ENCODE measurements at regions not wholly inside any gene's neighbourhood (a gene's known extent, or its start where the extent isn't known, plus 50 kb on each side); places are given as distances from the start of the nearest gene placed in this dataset.
"Not testable (repeated sequence)": the region's sequence is repeated elsewhere in the genome, so short reads cannot be mapped to it uniquely, and the experiment has no call there.

- H3K27me3 ChIP-seq (ENCODE audit: insufficient read depth, low read length, poor library complexity): no peaks in the 10 kb centered on the region
- no peaks in the 10 kb centered on the region for H4K20me1 ChIP-seq (ENCODE audit: insufficient read depth, low read length)
- no peak overlapping the region for H3K27ac ChIP-seq (ENCODE audit: low read length)
- no peaks in the 10 kb centered on the region for H3K36me3 ChIP-seq (ENCODE audit: insufficient read depth, low read length)
- H3K9ac ChIP-seq (ENCODE audit: low read depth, low read length): no peak overlapping the region
- H3K9me3 ChIP-seq (ENCODE audit: insufficient read depth, low read length, severe bottlenecking): peaks cover 4% of the 10 kb centered on the region
- ATAC-seq (ENCODE audit: insufficient read depth, low read depth) (no peak), DNase-seq (no peak)
- TF ChIP-seq CTCF (IDR thresholded peaks at IDR 0.05; ENCODE audit: borderline replicate concordance, extremely low read depth, low read length, poor library complexity, severe bottlenecking) (no peak), EZH2 (IDR thresholded peaks at IDR 0.05; ENCODE audit: borderline replicate concordance, low read depth, low read length, severe bottlenecking) (no peak)
- H3K79me2 ChIP-seq (ENCODE audit: insufficient read depth, low read length): no peaks in the 10 kb centered on the region
- no peak overlapping the region for H3K4me2 ChIP-seq (ENCODE audit: insufficient read depth, low read length)
- H3K4me3 ChIP-seq (ENCODE audit: low read depth in 1 of 2, low read length in 2 of 2): no peak overlapping the region
- H2AFZ ChIP-seq (ENCODE audit: low read depth, low read length): no peak overlapping the region
- no peaks in the 10 kb centered on the region for H3K4me1 ChIP-seq (ENCODE audit: insufficient read depth, low read length)
Observed at GRCh38 chr3:76532158-76532822, 507.6 kb upstream of the ROBO2 start.

- not testable (repeated sequence) for ATAC-seq (ENCODE audit: insufficient read depth, low read depth); H3K27me3 ChIP-seq (ENCODE audit: insufficient read depth, low read length, poor library complexity); H3K9me3 ChIP-seq (ENCODE audit: insufficient read depth, low read length, severe bottlenecking); H3K4me2 ChIP-seq (ENCODE audit: insufficient read depth, low read length); H3K27ac ChIP-seq (ENCODE audit: low read length); H3K4me1 ChIP-seq (ENCODE audit: insufficient read depth, low read length); H3K36me3 ChIP-seq (ENCODE audit: insufficient read depth, low read length); H3K79me2 ChIP-seq (ENCODE audit: insufficient read depth, low read length); H3K9ac ChIP-seq (ENCODE audit: low read depth, low read length); H3K4me3 ChIP-seq (ENCODE audit: low read depth in 1 of 2, low read length in 2 of 2); DNase-seq; H2AFZ ChIP-seq (ENCODE audit: low read depth, low read length); H4K20me1 ChIP-seq (ENCODE audit: insufficient read depth, low read length)
Observed at GRCh38 chr3:76533710-76534109, 506.2 kb upstream of the ROBO2 start.

- not testable (repeated sequence) for H3K4me2 ChIP-seq (ENCODE audit: insufficient read depth, low read length); ATAC-seq (ENCODE audit: insufficient read depth, low read depth); H3K27me3 ChIP-seq (ENCODE audit: insufficient read depth, low read length, poor library complexity); H3K4me3 ChIP-seq (ENCODE audit: low read depth in 1 of 2, low read length in 2 of 2); H3K9ac ChIP-seq (ENCODE audit: low read depth, low read length); H2AFZ ChIP-seq (ENCODE audit: low read depth, low read length); H3K79me2 ChIP-seq (ENCODE audit: insufficient read depth, low read length); H4K20me1 ChIP-seq (ENCODE audit: insufficient read depth, low read length); H3K9me3 ChIP-seq (ENCODE audit: insufficient read depth, low read length, severe bottlenecking); H3K27ac ChIP-seq (ENCODE audit: low read length); H3K36me3 ChIP-seq (ENCODE audit: insufficient read depth, low read length); H3K4me1 ChIP-seq (ENCODE audit: insufficient read depth, low read length); DNase-seq
Observed at GRCh38 chr3:76537857-76538256, 502.0 kb upstream of the ROBO2 start.

- TF ChIP-seq EZH2 (IDR thresholded peaks at IDR 0.05; ENCODE audit: borderline replicate concordance, low read depth, low read length, severe bottlenecking) (no peak), CTCF (IDR thresholded peaks at IDR 0.05; ENCODE audit: borderline replicate concordance, extremely low read depth, low read length, poor library complexity, severe bottlenecking) (no peak)
- Histone ChIP-seq H4K20me1 (ENCODE audit: insufficient read depth, low read length) (no peaks in the 10 kb centered on the region), H3K4me2 (ENCODE audit: insufficient read depth, low read length) (no peak overlapping the region), H3K79me2 (ENCODE audit: insufficient read depth, low read length) (no peaks in the 10 kb centered on the region), H3K4me1 (ENCODE audit: insufficient read depth, low read length) (no peaks in the 10 kb centered on the region), H3K36me3 (ENCODE audit: insufficient read depth, low read length) (no peaks in the 10 kb centered on the region), H3K27ac (ENCODE audit: low read length) (no peak overlapping the region), H3K27me3 (ENCODE audit: insufficient read depth, low read length, poor library complexity) (no peaks in the 10 kb centered on the region), H3K4me3 (ENCODE audit: low read depth in 1 of 2, low read length in 2 of 2) (no peak overlapping the region), H3K9ac (ENCODE audit: low read depth, low read length) (no peak overlapping the region), H2AFZ (ENCODE audit: low read depth, low read length) (no peak overlapping the region), H3K9me3 (ENCODE audit: insufficient read depth, low read length, severe bottlenecking) (peaks cover 13% of the 10 kb centered on the region)
- no peak for DNase-seq
- no peak for ATAC-seq (ENCODE audit: insufficient read depth, low read depth)
Observed at GRCh38 chr3:76547674-76548073, 492.2 kb upstream of the ROBO2 start.

Measured in DND-41 (cell line).